Thyroid gland (tissue), 4 donors: ENCODE measurements at regions not wholly inside any gene's neighbourhood (a gene's known extent, or its start where the extent isn't known, plus 50 kb on each side); places are given as distances from the start of the nearest gene placed in this dataset.

Experiments
- CTCF ChIP-seq, 6 experiments: fragments of 200-600 bp in 3 of 6; fragments of 450-650 bp in 3 of 6; sonication (generic) in 3 of 6; IDR thresholded peaks; one replicate each; pipeline ENCODE4 v1.5.1; 2016 to 2019; ENCODE audit warnings: antibody characterized with exemption in 6 of 6, mild to moderate bottlenecking in 2 of 6, inconsistent platforms in 1 of 6, moderate library complexity in 1 of 6
- POLR2A ChIP-seq, 2 donors: fragments of 450-650 bp; IDR thresholded peaks; one replicate each; pipeline ENCODE4 v1.6.1; 2017; ENCODE audit warnings: antibody characterized with exemption in 2 of 2, mild to moderate bottlenecking in 2 of 2, moderate library complexity in 1 of 2

DNA sequence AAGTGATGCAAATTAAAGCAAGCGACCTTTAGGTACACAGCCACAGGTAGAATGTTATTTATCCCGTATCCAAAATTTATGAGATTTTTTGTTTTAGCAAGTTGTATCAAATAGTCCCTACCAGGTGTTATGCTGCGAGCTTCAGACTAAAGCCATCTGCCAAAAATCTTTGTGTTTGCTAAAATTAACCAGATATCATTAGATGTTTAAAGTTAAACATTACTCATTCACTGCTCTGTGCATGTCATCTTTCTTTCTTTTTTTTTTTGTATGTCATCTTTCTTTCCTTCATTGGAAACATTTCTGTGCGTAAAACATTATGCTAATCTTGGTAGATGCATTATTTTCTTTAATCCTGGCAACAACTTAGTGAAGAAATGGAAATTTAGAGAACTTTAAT lies 173.1 kb downstream of the FHIP1A start:
- TF ChIP-seq CTCF (IDR thresholded peaks at IDR 0.05): no peak
- TF ChIP-seq POLR2A (IDR thresholded peaks at IDR 0.05): no peak
